Endodermal cell (in vitro differentiated cells): ENCODE measurements at regions not wholly inside any gene's neighbourhood (a gene's known extent, or its start where the extent isn't known, plus 50 kb on each side); places are given as distances from the start of the nearest gene placed in this dataset.

Experiments used
- DNase-seq: peaks from one replicate; pipeline ENCODE4 v3.0.0-alpha.2; 2017
- H3K27ac ChIP-seq: 2 replicates; pipeline ENCODE4 v1.5.1; 2013; ENCODE audit warnings: mild to moderate bottlenecking, low read depth, low read length, moderate library complexity
- H3K27me3 ChIP-seq: 2 replicates; pipeline ENCODE4 v1.6.1; 2013; ENCODE audit warnings: mild to moderate bottlenecking, low read length, moderate library complexity; ENCODE audit not compliant: insufficient read depth, control insufficient read depth, poor library complexity, severe bottlenecking
- H3K36me3 ChIP-seq: 2 replicates; pipeline ENCODE4 v1.7.0; 2013; ENCODE audit warnings: mild to moderate bottlenecking, low read length, moderate library complexity; ENCODE audit not compliant: control insufficient read depth, insufficient read depth
- H3K4me1 ChIP-seq: one replicate; pipeline ENCODE4 v1.7.0; 2013; ENCODE audit warnings: low read length; ENCODE audit not compliant: control insufficient read depth, insufficient read depth
- H3K4me3 ChIP-seq: 2 replicates; pipeline ENCODE4 v1.5.1; 2013; ENCODE audit warnings: mild to moderate bottlenecking, low read length, moderate library complexity
- H3K9ac ChIP-seq: 2 replicates; pipeline ENCODE4 v1.6.1; 2013; ENCODE audit warnings: mild to moderate bottlenecking, low read length, moderate library complexity; ENCODE audit not compliant: poor library complexity, severe bottlenecking; ENCODE audit errors: extremely low read depth
- H3K9me3 ChIP-seq: 2 replicates; pipeline ENCODE4 v1.6.1; 2013; ENCODE audit warnings: mild to moderate bottlenecking, low read length, moderate library complexity; ENCODE audit not compliant: control insufficient read depth
- H3K27ac Mint-ChIP-seq: 2 replicates; pipeline ENCODE4 v1.8.0; 2020; ENCODE audit warnings: mixed read lengths
- H3K27me3 Mint-ChIP-seq: 2 replicates; pipeline ENCODE4 v1.8.0; 2021; ENCODE audit warnings: mild to moderate bottlenecking, mixed read lengths; ENCODE audit not compliant: insufficient read depth
- H3K36me3 Mint-ChIP-seq: 2 replicates; pipeline ENCODE4 v1.8.0; 2020; ENCODE audit warnings: low read depth, mixed read lengths
- H3K4me1 Mint-ChIP-seq: 2 replicates; pipeline ENCODE4 v1.8.0; 2020; ENCODE audit warnings: mixed read lengths
- H3K4me3 Mint-ChIP-seq: 2 replicates; pipeline ENCODE4 v1.8.0; 2020; ENCODE audit warnings: mild to moderate bottlenecking, moderate library complexity, mixed read lengths
- H3K9me3 Mint-ChIP-seq: 2 replicates; pipeline ENCODE4 v1.8.0; 2020; ENCODE audit warnings: mild to moderate bottlenecking, mixed read lengths
- CTCF ChIP-seq: fragments of 200-600 bp; sonication (generic); conservative IDR thresholded peaks from 2 replicates; pipeline ENCODE4 v1.5.0; 2021; ENCODE audit warnings: antibody characterized with exemption, mild to moderate bottlenecking
- WGBS, 2 experiments: methylation state at CpG; one replicate each; pipeline versions ENCODE4 v1.1.5 to v1.1.7; 2013; ENCODE audit warnings: missing lambda C conversion rate in 2 of 2, mixed read lengths in 1 of 2; ENCODE audit not compliant: insufficient coverage in 1 of 2, insufficient read length in 1 of 2; 5-methylcytosine and 5-hydroxymethylcytosine counted together

- Mint-ChIP-seq H3K4me1 (no peaks in the 10 kb centered on the region), H3K4me3 (no peak overlapping the region), H3K9me3 (no peaks in the 10 kb centered on the region), H3K27ac (no peak overlapping the region), H3K27me3 (peaks cover 2% of the 10 kb centered on the region), H3K36me3 (no peaks in the 10 kb centered on the region)
- WGBS, 2 experiments, result 91% methylated on average over 2 of the region's 2 CpGs; no CpG with 5 or more reads in 1 of the 2 experiments
- Histone ChIP-seq H3K4me1 (no peaks in the 10 kb centered on the region), H3K27me3 (no peaks in the 10 kb centered on the region), H3K9me3 (no peaks in the 10 kb centered on the region), H3K36me3 (no peaks in the 10 kb centered on the region), H3K27ac (peak overlapping the region; percentile 26), H3K9ac (no peak overlapping the region), H3K4me3 (no peak overlapping the region)
- no peak for TF ChIP-seq CTCF
- no peak for DNase-seq
Observed at GRCh38 chr4:138592796-138593195, 350.6 kb upstream of the SLC7A11 start.

GRCh38 chr4:138591808-138592207, 349.7 kb upstream of the SLC7A11 start:
- no peaks in the 10 kb centered on the region for H3K36me3 Mint-ChIP-seq
- H3K4me3 Mint-ChIP-seq, result no peak overlapping the region
- Histone ChIP-seq H3K4me1 (no peaks in the 10 kb centered on the region), H3K36me3 (no peaks in the 10 kb centered on the region), H3K9ac (no peak overlapping the region), H3K9me3 (no peaks in the 10 kb centered on the region), H3K4me3 (no peak overlapping the region), H3K27me3 (no peaks in the 10 kb centered on the region), H3K27ac (no peak overlapping the region)
- no peak for TF ChIP-seq CTCF
- H3K9me3 Mint-ChIP-seq, result no peaks in the 10 kb centered on the region
- peaks cover 2% of the 10 kb centered on the region for H3K27me3 Mint-ChIP-seq
- H3K4me1 Mint-ChIP-seq, result no peaks in the 10 kb centered on the region
- 33 to 75% methylated on average over 1 of the region's 1 CpG for WGBS, 2 experiments
- DNase-seq, result no peak
- H3K27ac Mint-ChIP-seq, result no peak overlapping the region

- Histone ChIP-seq H3K4me1 (no peaks in the 10 kb centered on the region), H3K36me3 (no peaks in the 10 kb centered on the region), H3K27me3 (no peaks in the 10 kb centered on the region), H3K9ac (no peak overlapping the region), H3K4me3 (no peak overlapping the region), H3K9me3 (no peaks in the 10 kb centered on the region), H3K27ac (no peak overlapping the region)
- TF ChIP-seq CTCF, result no peak
- no peaks in the 10 kb centered on the region for H3K36me3 Mint-ChIP-seq
- H3K27ac Mint-ChIP-seq, result no peak overlapping the region
- H3K27me3 Mint-ChIP-seq, result no peaks in the 10 kb centered on the region
- no peaks in the 10 kb centered on the region for H3K9me3 Mint-ChIP-seq
- no peak for DNase-seq
- no peaks in the 10 kb centered on the region for H3K4me1 Mint-ChIP-seq
- H3K4me3 Mint-ChIP-seq, result no peak overlapping the region
Observed at GRCh38 chr4:138588501-138588900, 346.4 kb upstream of the SLC7A11 start.
